ENCODE measurements at regions not wholly inside any gene's neighbourhood (a gene's known extent, or its start where the extent isn't known, plus 50 kb on each side); places are given as distances from the start of the nearest gene placed in this dataset.

DNA sequence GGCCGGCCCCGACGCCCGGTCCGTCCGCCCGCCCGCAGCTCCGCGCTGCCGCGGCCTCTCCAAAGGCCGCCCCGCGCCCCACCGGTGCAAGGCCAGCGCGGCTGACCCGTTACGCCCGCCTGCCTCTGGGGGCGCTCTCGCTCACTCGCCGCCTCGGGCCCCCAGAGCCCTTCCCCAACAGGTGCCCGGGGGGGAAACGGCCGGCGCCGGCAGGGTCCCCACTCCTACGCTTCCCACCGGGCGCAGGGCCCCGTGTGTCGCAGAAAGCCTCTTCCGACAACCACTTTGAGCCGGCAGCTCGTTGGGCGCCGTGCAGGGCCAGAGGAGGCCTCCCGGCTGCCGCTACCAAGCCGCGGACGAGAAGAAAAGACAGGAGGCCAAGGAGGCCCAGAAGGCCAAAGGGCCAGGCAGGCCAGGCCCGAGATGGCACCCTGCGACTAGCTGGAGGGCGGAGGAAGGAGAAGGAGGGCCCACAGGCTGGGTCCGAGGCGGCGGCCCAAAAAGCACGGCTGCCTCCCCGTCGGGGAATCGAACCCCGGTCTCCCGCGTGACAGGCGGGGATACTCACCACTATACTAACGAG is 64.9 kb upstream of the FCGR2A start:
- H3K27me3 ChIP-seq (ENCODE audit: insufficient read depth, low read length), result no peaks in the 10 kb centered on the region
- H3K79me2 ChIP-seq (ENCODE audit: insufficient read depth, low read length), result no peaks in the 10 kb centered on the region
- TF ChIP-seq TCF7L2 (IDR thresholded peaks at IDR 0.05; ENCODE audit: borderline replicate concordance, extremely low read depth, insufficient read depth, insufficient read length), result peak; percentile 44
- TF ChIP-seq, protein P1, sequence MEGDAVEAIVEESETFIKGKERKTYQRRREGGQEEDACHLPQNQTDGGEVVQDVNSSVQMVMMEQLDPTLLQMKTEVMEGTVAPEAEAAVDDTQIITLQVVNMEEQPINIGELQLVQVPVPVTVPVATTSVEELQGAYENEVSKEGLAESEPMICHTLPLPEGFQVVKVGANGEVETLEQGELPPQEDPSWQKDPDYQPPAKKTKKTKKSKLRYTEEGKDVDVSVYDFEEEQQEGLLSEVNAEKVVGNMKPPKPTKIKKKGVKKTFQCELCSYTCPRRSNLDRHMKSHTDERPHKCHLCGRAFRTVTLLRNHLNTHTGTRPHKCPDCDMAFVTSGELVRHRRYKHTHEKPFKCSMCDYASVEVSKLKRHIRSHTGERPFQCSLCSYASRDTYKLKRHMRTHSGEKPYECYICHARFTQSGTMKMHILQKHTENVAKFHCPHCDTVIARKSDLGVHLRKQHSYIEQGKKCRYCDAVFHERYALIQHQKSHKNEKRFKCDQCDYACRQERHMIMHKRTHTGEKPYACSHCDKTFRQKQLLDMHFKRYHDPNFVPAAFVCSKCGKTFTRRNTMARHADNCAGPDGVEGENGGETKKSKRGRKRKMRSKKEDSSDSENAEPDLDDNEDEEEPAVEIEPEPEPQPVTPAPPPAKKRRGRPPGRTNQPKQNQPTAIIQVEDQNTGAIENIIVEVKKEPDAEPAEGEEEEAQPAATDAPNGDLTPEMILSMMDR (IDR thresholded peaks at IDR 0.05 in 2 of 3, conservative IDR thresholded peaks at IDR 0.05 in 1 of 3; ENCODE audit: borderline replicate concordance in 1 of 3, insufficient read depth in 1 of 3, low read depth in 2 of 3, low read length in 2 of 3), result peak; percentile 33 to 72 (median 56); a peak in 5 of 6 replicates
- no peak for TF ChIP-seq EZH2phosphoT487 (IDR thresholded peaks at IDR 0.05; ENCODE audit: borderline replicate concordance)
- TF ChIP-seq RAD21 (IDR thresholded peaks at IDR 0.05; ENCODE audit: low read depth), result peak; percentile 33; the same call in 1 of the 2 replicates
- no peak for TF ChIP-seq ELF1 (IDR thresholded peaks at IDR 0.05; ENCODE audit: borderline replicate concordance, low read depth)
- no peak for TF ChIP-seq POLR2A (IDR thresholded peaks at IDR 0.05; ENCODE audit: borderline replicate concordance, extremely low read depth, insufficient read depth, insufficient read length)
- no peak for TF ChIP-seq CEBPB (IDR thresholded peaks at IDR 0.05; ENCODE audit: low read depth)
- no peak for TF ChIP-seq POLR2AphosphoS5 (IDR thresholded peaks at IDR 0.05; ENCODE audit: low read depth, low read length)
- TF ChIP-seq, protein P2, sequence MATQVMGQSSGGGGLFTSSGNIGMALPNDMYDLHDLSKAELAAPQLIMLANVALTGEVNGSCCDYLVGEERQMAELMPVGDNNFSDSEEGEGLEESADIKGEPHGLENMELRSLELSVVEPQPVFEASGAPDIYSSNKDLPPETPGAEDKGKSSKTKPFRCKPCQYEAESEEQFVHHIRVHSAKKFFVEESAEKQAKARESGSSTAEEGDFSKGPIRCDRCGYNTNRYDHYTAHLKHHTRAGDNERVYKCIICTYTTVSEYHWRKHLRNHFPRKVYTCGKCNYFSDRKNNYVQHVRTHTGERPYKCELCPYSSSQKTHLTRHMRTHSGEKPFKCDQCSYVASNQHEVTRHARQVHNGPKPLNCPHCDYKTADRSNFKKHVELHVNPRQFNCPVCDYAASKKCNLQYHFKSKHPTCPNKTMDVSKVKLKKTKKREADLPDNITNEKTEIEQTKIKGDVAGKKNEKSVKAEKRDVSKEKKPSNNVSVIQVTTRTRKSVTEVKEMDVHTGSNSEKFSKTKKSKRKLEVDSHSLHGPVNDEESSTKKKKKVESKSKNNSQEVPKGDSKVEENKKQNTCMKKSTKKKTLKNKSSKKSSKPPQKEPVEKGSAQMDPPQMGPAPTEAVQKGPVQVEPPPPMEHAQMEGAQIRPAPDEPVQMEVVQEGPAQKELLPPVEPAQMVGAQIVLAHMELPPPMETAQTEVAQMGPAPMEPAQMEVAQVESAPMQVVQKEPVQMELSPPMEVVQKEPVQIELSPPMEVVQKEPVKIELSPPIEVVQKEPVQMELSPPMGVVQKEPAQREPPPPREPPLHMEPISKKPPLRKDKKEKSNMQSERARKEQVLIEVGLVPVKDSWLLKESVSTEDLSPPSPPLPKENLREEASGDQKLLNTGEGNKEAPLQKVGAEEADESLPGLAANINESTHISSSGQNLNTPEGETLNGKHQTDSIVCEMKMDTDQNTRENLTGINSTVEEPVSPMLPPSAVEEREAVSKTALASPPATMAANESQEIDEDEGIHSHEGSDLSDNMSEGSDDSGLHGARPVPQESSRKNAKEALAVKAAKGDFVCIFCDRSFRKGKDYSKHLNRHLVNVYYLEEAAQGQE (IDR thresholded peaks at IDR 0.05; ENCODE audit: low read depth), result no peak
- TF ChIP-seq ZFX (IDR thresholded peaks at IDR 0.05), result peak; percentile 85
- TF ChIP-seq ZNF274 (IDR thresholded peaks at IDR 0.05; ENCODE audit: low read depth, low read length), result no peak
- no peak for TF ChIP-seq MAX (IDR thresholded peaks at IDR 0.05)
- intact Hi-C loops (cut with micrococcal nuclease), result no loop called here
- peak; percentile 56 for ATAC-seq
- peaks cover 4 to 11% of the 10 kb centered on the region in 2 experiments; a peak in 3 of 4 replicates for H3K4me1 ChIP-seq (ENCODE audit: control insufficient read depth in 1 of 2, insufficient read depth in 2 of 2, low read length in 2 of 2)
- H3K9me3 ChIP-seq (ENCODE audit: control insufficient read depth in 1 of 2, insufficient read depth in 1 of 2, low read depth in 1 of 2, low read length in 2 of 2), result no peaks in the 10 kb centered on the region
- peak overlapping the region; percentile 66 for H3K9ac ChIP-seq (ENCODE audit: low read length)
- ChIA-PET POLR2A (interaction anchor here (0.6 to 1.0 kb wide), 2 partner anchors 12 to 38 kb away, joined by 4 read pairs; no protein-coding TSS in a partner anchor), RAD21 (ENCODE audit: low non-redundant PET in 1 of 2, low total read pairs in 2 of 2, uncharacterized antibody in 2 of 2, unreplicated experiment in 2 of 2) (no interaction called here), CTCF (interaction anchor here (0.6 to 1.6 kb wide), 7 partner anchors 12 to 242 kb away, joined by 3 to 20 read pairs (median 4); partner anchors contain the start of genes ADAMTS4 and TOMM40L)
- H3K36me3 ChIP-seq (ENCODE audit: control insufficient read depth in 1 of 2, insufficient read depth in 2 of 2, low read length in 2 of 2), result no peaks in the 10 kb centered on the region
- H3K27ac ChIP-seq (ENCODE audit: low read depth, low read length), result peak overlapping the region; percentile 88
- peak overlapping the region; percentile 78 for H2AFZ ChIP-seq (ENCODE audit: low read depth, low read length, poor library complexity, severe bottlenecking)
- H3K9me2 ChIP-seq (ENCODE audit: insufficient read depth), result no peaks in the 10 kb centered on the region
- no TSS peak for BruUV-seq (replicated peaks)
- DNase-seq (ENCODE audit: low read depth, low spot score), result no peak
- peak overlapping the region; percentile 92 for H3K4me2 ChIP-seq (ENCODE audit: low read length)
- peak overlapping the region; percentile 51 to 64 for H3K4me3 ChIP-seq (replicated peaks in 1 of 2; ENCODE audit: low read depth in 1 of 2, low read length in 2 of 2)
- H4K20me1 ChIP-seq (ENCODE audit: insufficient read depth), result no peaks in the 10 kb centered on the region

Measured in HCT116 (cell line).